ENCODE measurements at regions not wholly inside any gene's neighbourhood (a gene's known extent, or its start where the extent isn't known, plus 50 kb on each side); places are given as distances from the start of the nearest gene placed in this dataset.

DNA sequence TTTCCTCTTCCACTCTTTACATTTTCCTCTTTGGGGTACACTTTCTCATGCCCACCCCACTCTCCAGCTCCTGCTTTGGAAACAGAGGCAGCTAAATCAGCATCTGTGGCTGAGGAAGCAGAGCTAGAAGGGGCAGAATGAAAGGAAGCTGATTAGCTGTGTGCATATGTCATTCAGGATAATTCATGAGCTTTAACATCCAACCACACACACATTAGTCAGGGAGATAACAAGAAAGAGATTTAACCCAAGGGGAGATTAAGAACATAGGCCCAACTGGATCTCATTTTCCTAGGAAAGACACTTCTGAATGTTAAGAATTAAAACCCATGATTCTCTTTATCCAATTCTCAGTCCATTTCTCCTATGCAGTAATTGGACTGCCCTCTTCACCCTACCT is 405.5 kb downstream of the TBC1D4 start:
- H3K79me2 ChIP-seq (ENCODE audit: control insufficient read depth in 1 of 2, insufficient read depth in 2 of 2, low read length in 2 of 2) = no peaks in the 10 kb centered on the region
- H3K4ac ChIP-seq (replicated peaks; ENCODE audit: insufficient read length, low read depth, low read length) = no peak overlapping the region
- H2BK120ac ChIP-seq (replicated peaks; ENCODE audit: low read depth, low read length) = no peak overlapping the region
- no peaks in the 10 kb centered on the region for H3K27me3 ChIP-seq (replicated peaks in 1 of 4; ENCODE audit: control insufficient read depth in 3 of 4, extremely low read depth in 1 of 4, insufficient read depth in 3 of 4, low read length in 3 of 4)
- no peaks in the 10 kb centered on the region for H3K9me3 ChIP-seq (ENCODE audit: insufficient read depth in 2 of 2, low read depth in 1 of 2, low read length in 1 of 2)
- H2AFZ ChIP-seq (ENCODE audit: low read length) = no peak overlapping the region
- no peaks in the 10 kb centered on the region for H3K36me3 ChIP-seq (ENCODE audit: control insufficient read depth in 2 of 4, insufficient read depth in 4 of 4, low read length in 3 of 4)
- no peak overlapping the region for H3K4me3 ChIP-seq (ENCODE audit: extremely low read depth in 1 of 4, insufficient read depth in 2 of 4, low read depth in 3 of 4, low read length in 4 of 4)
- no peak overlapping the region for H3K14ac ChIP-seq (ENCODE audit: insufficient read length)
- H3K23ac ChIP-seq (ENCODE audit: insufficient read length) = no peak overlapping the region
- H2BK5ac ChIP-seq (ENCODE audit: low read depth, low read length) = no peak overlapping the region
- TF ChIP-seq KDM5A (IDR thresholded peaks at IDR 0.05; ENCODE audit: low read length) = no peak
- no peak for TF ChIP-seq KDM1A (IDR thresholded peaks at IDR 0.05; ENCODE audit: borderline replicate concordance, low read length)
- no peak for TF ChIP-seq RXRA (IDR thresholded peaks at IDR 0.05; ENCODE audit: insufficient read depth, low read depth, low read length)
- no peak for TF ChIP-seq RAD21 (IDR thresholded peaks at IDR 0.05 in 1 of 2, conservative IDR thresholded peaks at IDR 0.05 in 1 of 2; ENCODE audit: low read depth in 2 of 2, low read length in 2 of 2)
- TF ChIP-seq CTBP2 (IDR thresholded peaks at IDR 0.05; ENCODE audit: borderline replicate concordance, insufficient read depth, insufficient read length, low read length) = no peak
- FAIRE-seq (no peak), DNase-seq (ENCODE audit: low read depth in 1 of 2, low spot score in 2 of 2) (no peak)
- CTCF ChIA-PET (ENCODE audit: partially characterized antibody) = no interaction called here
- no peak overlapping the region for H3K18ac ChIP-seq (ENCODE audit: extremely low read depth, low read length)
- no peak overlapping the region for H2AK5ac ChIP-seq (ENCODE audit: low read depth, low read length)
- POLR2A ChIA-PET (ENCODE audit: partially characterized antibody) = no interaction called here
- H2BK15ac ChIP-seq (ENCODE audit: low read length) = no peak overlapping the region
- no peaks in the 10 kb centered on the region for H3K23me2 ChIP-seq (ENCODE audit: low read depth, low read length)
- no peak overlapping the region for H3K9ac ChIP-seq (replicated peaks in 1 of 4; ENCODE audit: extremely low read depth in 1 of 4, low read depth in 3 of 4, low read length in 3 of 4)
- H2BK20ac ChIP-seq (ENCODE audit: low read length) = no peak overlapping the region
- no peaks in the 10 kb centered on the region for H3K79me1 ChIP-seq (ENCODE audit: low read depth, low read length)
- H3K56ac ChIP-seq (replicated peaks; ENCODE audit: insufficient read length, low read depth, low read length) = no peak overlapping the region
- no peak overlapping the region for H4K91ac ChIP-seq (replicated peaks; ENCODE audit: insufficient read length, low read length)
- H3K4me1 ChIP-seq (replicated peaks in 1 of 4; ENCODE audit: control insufficient read depth in 3 of 4, insufficient read depth in 4 of 4, low read length in 3 of 4) = no peaks in the 10 kb centered on the region
- H3K4me2 ChIP-seq (ENCODE audit: insufficient read depth in 1 of 2, low read depth in 2 of 2, low read length in 2 of 2) = no peak overlapping the region
- H3K27ac ChIP-seq (ENCODE audit: low read depth, low read length) = no peak overlapping the region
- no peaks in the 10 kb centered on the region for H4K20me1 ChIP-seq (replicated peaks in 1 of 2; ENCODE audit: control insufficient read depth in 1 of 2, insufficient read depth in 2 of 2, low read length in 2 of 2)
- H2BK12ac ChIP-seq (ENCODE audit: low read depth, low read length) = no peak overlapping the region
- no peak overlapping the region for H4K8ac ChIP-seq (ENCODE audit: extremely low read depth, insufficient read depth, low read length)
- H4K5ac ChIP-seq (ENCODE audit: insufficient read length, low read depth, low read length) = no peak overlapping the region
